ENCODE measurements at regions not wholly inside any gene's neighbourhood (a gene's known extent, or its start where the extent isn't known, plus 50 kb on each side); places are given as distances from the start of the nearest gene placed in this dataset.

GRCh38 chr16:52928955-52929354, 123.7 kb downstream of the CHD9NB start:
- Histone ChIP-seq H3K36me3 (no peaks in the 10 kb centered on the region), H3K27me3 (no peaks in the 10 kb centered on the region), H3K4me1 (no peaks in the 10 kb centered on the region; the same call in 1 of the 2 replicates), H3K4me3 (ENCODE audit: low read depth, low read length) (no peak overlapping the region), H3K9me3 (peaks cover 2% of the 10 kb centered on the region; the same call in 1 of the 2 replicates)
- DNase-seq, result no peak
- no peak for TF ChIP-seq CTCF (IDR thresholded peaks at IDR 0.05; ENCODE audit: low read depth, low read length)

- Histone ChIP-seq H3K4me3 (ENCODE audit: low read depth, low read length) (no peak overlapping the region), H3K36me3 (no peaks in the 10 kb centered on the region), H3K9me3 (no peaks in the 10 kb centered on the region; the same call in 1 of the 2 replicates), H3K27me3 (peaks cover 2% of the 10 kb centered on the region), H3K4me1 (no peaks in the 10 kb centered on the region; the same call in 1 of the 2 replicates)
- TF ChIP-seq CTCF (IDR thresholded peaks at IDR 0.05; ENCODE audit: low read depth, low read length), result no peak
- DNase-seq, result no peak
Observed at GRCh38 chr16:52925143-52925542, 127.6 kb downstream of the CHD9NB start.

GRCh38 chr16:52924162-52924561, 128.5 kb downstream of the CHD9NB start:
- no peaks in the 10 kb centered on the region for H3K36me3 ChIP-seq
- H3K4me1 ChIP-seq, result no peaks in the 10 kb centered on the region
- TF ChIP-seq CTCF (IDR thresholded peaks at IDR 0.05; ENCODE audit: low read depth, low read length), result no peak
- H3K4me3 ChIP-seq (ENCODE audit: low read depth, low read length), result no peak overlapping the region
- DNase-seq, result no peak
- peaks cover 8% of the 10 kb centered on the region for H3K27me3 ChIP-seq
- no peaks in the 10 kb centered on the region; the same call in 1 of the 2 replicates for H3K9me3 ChIP-seq

GRCh38 chr16:52921104-52921503, 131.6 kb downstream of the CHD9NB start:
- no peaks in the 10 kb centered on the region for H3K4me1 ChIP-seq
- TF ChIP-seq CTCF (IDR thresholded peaks at IDR 0.05; ENCODE audit: low read depth, low read length), result no peak
- DNase-seq, result no peak
- no peak overlapping the region for H3K4me3 ChIP-seq (ENCODE audit: low read depth, low read length)
- no peaks in the 10 kb centered on the region; the same call in 1 of the 2 replicates for H3K9me3 ChIP-seq
- no peaks in the 10 kb centered on the region for H3K36me3 ChIP-seq
- H3K27me3 ChIP-seq, result peaks cover 16% of the 10 kb centered on the region

GRCh38 chr16:52920331-52920730, 132.4 kb downstream of the CHD9NB start:
- H3K4me3 ChIP-seq (ENCODE audit: low read depth, low read length), result no peak overlapping the region
- no peaks in the 10 kb centered on the region for H3K4me1 ChIP-seq
- no peak for TF ChIP-seq CTCF (IDR thresholded peaks at IDR 0.05; ENCODE audit: low read depth, low read length)
- DNase-seq, result no peak
- H3K36me3 ChIP-seq, result no peaks in the 10 kb centered on the region
- no peaks in the 10 kb centered on the region; the same call in 1 of the 2 replicates for H3K9me3 ChIP-seq
- H3K27me3 ChIP-seq, result peaks cover 16% of the 10 kb centered on the region

- peaks cover 9% of the 10 kb centered on the region for H3K27me3 ChIP-seq
- H3K9me3 ChIP-seq, result no peaks in the 10 kb centered on the region
- no peak overlapping the region for H3K4me3 ChIP-seq (ENCODE audit: low read depth, low read length)
- no peak for TF ChIP-seq CTCF (IDR thresholded peaks at IDR 0.05; ENCODE audit: low read depth, low read length)
- no peaks in the 10 kb centered on the region for H3K4me1 ChIP-seq
- H3K36me3 ChIP-seq, result no peaks in the 10 kb centered on the region
- no peak for DNase-seq
Observed at GRCh38 chr16:52914428-52914827, 138.3 kb downstream of the CHD9NB start.

Measured in BE2C (cell line).